Tibial artery (tissue), 4 donors: ENCODE measurements at regions not wholly inside any gene's neighbourhood (a gene's known extent, or its start where the extent isn't known, plus 50 kb on each side); places are given as distances from the start of the nearest gene placed in this dataset.
A peak's percentile ranks its signal among the peaks of the same experiment; 100 is the strongest.

Experiments
- DNase-seq, 2 donors: peaks; one replicate each; pipeline ENCODE4 v3.0.0-alpha.2; 2019
- H3K27ac ChIP-seq, 2 donors: fragments of 200-600 bp; sonication (generic) in 1 of 2; 1 replicate in 1 of 2; 2 replicates in 1 of 2; pipeline ENCODE4 v1.5.1; 2018 to 2019; ENCODE audit warnings: mild to moderate bottlenecking in 1 of 2
- H3K27me3 ChIP-seq, 2 donors: fragments of 200-600 bp; sonication (generic) in 1 of 2; one replicate each; pipeline versions ENCODE4 v1.5.1 to v1.6.0; 2016 to 2019
- H3K36me3 ChIP-seq, 3 donors: fragments of 200-600 bp; sonication (generic) in 2 of 3; one replicate each; pipeline ENCODE4 v1.5.1; 2016 to 2019; ENCODE audit warnings: mild to moderate bottlenecking in 2 of 3
- H3K4me1 ChIP-seq, 4 donors: fragments of 200-600 bp; sonication (generic) in 2 of 4; 1 replicate in 3 of 4; 2 replicates in 1 of 4; pipeline ENCODE4 v1.5.1; 2016 to 2019
- H3K4me3 ChIP-seq, 2 donors: fragments of 200-600 bp; sonication (generic) in 1 of 2; 1 replicate in 1 of 2; 2 replicates in 1 of 2; pipeline ENCODE4 v1.5.1; 2018 to 2019; ENCODE audit warnings: mild to moderate bottlenecking in 2 of 2
- H3K9me3 ChIP-seq, 3 donors: fragments of 200-600 bp; sonication (generic) in 1 of 3; one replicate each; pipeline ENCODE4 v1.5.1; 2016 to 2019
- CTCF ChIP-seq, 2 experiments: fragments of 200-600 bp in 1 of 2; fragments of 450-650 bp in 1 of 2; IDR thresholded peaks; one replicate each; pipeline ENCODE4 v1.5.1; 2017 to 2019; ENCODE audit warnings: antibody characterized with exemption in 2 of 2, mild to moderate bottlenecking in 1 of 2, moderate library complexity in 1 of 2
- intact Hi-C: fragments of 100-400 bp; cut with DNase I; formaldehyde crosslinking; loops from one replicate; pipeline ENCODE4 v1.15.0; 2023; ENCODE audit warnings: low total_unique reads

- intact Hi-C loops: no loop called here
- Histone ChIP-seq H3K4me1 (peaks cover 0 to 11% (median 3%) of the 10 kb centered on the region in 4 donors), H3K27ac (no peak overlapping the region), H3K36me3 (no peaks in the 10 kb centered on the region), H3K9me3 (no peaks in the 10 kb centered on the region), H3K4me3 (no peak overlapping the region), H3K27me3 (no peaks in the 10 kb centered on the region)
- DNase-seq: no peak
- no peak for TF ChIP-seq CTCF (IDR thresholded peaks at IDR 0.05)
These were observed 197.9 kb downstream of the CDCA7 start for GRCh38 chr2:173552531-173552930.

GRCh38 chr2:173553593-173553992, 198.9 kb downstream of the CDCA7 start:
- no peak for TF ChIP-seq CTCF (IDR thresholded peaks at IDR 0.05)
- H3K4me3 ChIP-seq: no peak overlapping the region
- peaks cover 0 to 11% (median 3%) of the 10 kb centered on the region in 4 donors for H3K4me1 ChIP-seq
- no peak overlapping the region for H3K27ac ChIP-seq
- peaks cover 0 to 3% of the 10 kb centered on the region in 2 donors for H3K27me3 ChIP-seq
- H3K9me3 ChIP-seq: no peaks in the 10 kb centered on the region
- intact Hi-C loops: no loop called here
- no peaks in the 10 kb centered on the region for H3K36me3 ChIP-seq
- no peak for DNase-seq

GRCh38 chr2:173555833-173556232, 201.2 kb downstream of the CDCA7 start:
- no peaks in the 10 kb centered on the region for H3K36me3 ChIP-seq
- TF ChIP-seq CTCF (IDR thresholded peaks at IDR 0.05): no peak
- no peak overlapping the region for H3K27ac ChIP-seq
- H3K4me1 ChIP-seq: peaks cover 0 to 11% (median 3%) of the 10 kb centered on the region in 4 donors
- peaks cover 0 to 20% of the 10 kb centered on the region in 2 donors for H3K27me3 ChIP-seq
- H3K4me3 ChIP-seq: no peak overlapping the region
- no peaks in the 10 kb centered on the region for H3K9me3 ChIP-seq
- intact Hi-C loops: no loop called here
- no peak for DNase-seq

- H3K4me1 ChIP-seq: peaks cover 0 to 11% (median 3%) of the 10 kb centered on the region in 4 donors
- no peak overlapping the region for H3K27ac ChIP-seq
- H3K27me3 ChIP-seq: peaks cover 0 to 20% of the 10 kb centered on the region in 2 donors
- H3K4me3 ChIP-seq: no peak overlapping the region
- no peaks in the 10 kb centered on the region for H3K36me3 ChIP-seq
- intact Hi-C loops: no loop called here
- no peak for DNase-seq
- TF ChIP-seq CTCF (IDR thresholded peaks at IDR 0.05): no peak
- no peaks in the 10 kb centered on the region for H3K9me3 ChIP-seq
These were observed 202.1 kb downstream of the CDCA7 start for GRCh38 chr2:173556816-173557215.

GRCh38 chr2:173557497-173557896, 202.8 kb downstream of the CDCA7 start:
- no peaks in the 10 kb centered on the region for H3K9me3 ChIP-seq
- peaks cover 0 to 20% of the 10 kb centered on the region in 2 donors for H3K27me3 ChIP-seq
- DNase-seq: no peak
- no peak overlapping the region for H3K4me3 ChIP-seq
- H3K27ac ChIP-seq: no peak overlapping the region
- H3K36me3 ChIP-seq: no peaks in the 10 kb centered on the region
- intact Hi-C loops: no loop called here
- H3K4me1 ChIP-seq: peaks cover 0 to 11% (median 3%) of the 10 kb centered on the region in 4 donors
- no peak for TF ChIP-seq CTCF (IDR thresholded peaks at IDR 0.05)

- Histone ChIP-seq H3K4me3 (no peak overlapping the region), H3K9me3 (no peaks in the 10 kb centered on the region), H3K36me3 (no peaks in the 10 kb centered on the region), H3K4me1 (peaks cover 0 to 8% (median 0%) of the 10 kb centered on the region in 4 donors), H3K27me3 (no peaks in the 10 kb centered on the region), H3K27ac (no peak overlapping the region)
- no peak for TF ChIP-seq CTCF (IDR thresholded peaks at IDR 0.05)
- intact Hi-C loops: no loop called here
- peak in 1 of 2 donors; percentile 22 for DNase-seq
These were observed 212.8 kb downstream of the CDCA7 start for GRCh38 chr2:173567493-173567892.
